ENCODE measurements at regions not wholly inside any gene's neighbourhood (a gene's known extent, or its start where the extent isn't known, plus 50 kb on each side); places are given as distances from the start of the nearest gene placed in this dataset.
A peak's percentile ranks its signal among the peaks of the same experiment; 100 is the strongest.

DNA sequence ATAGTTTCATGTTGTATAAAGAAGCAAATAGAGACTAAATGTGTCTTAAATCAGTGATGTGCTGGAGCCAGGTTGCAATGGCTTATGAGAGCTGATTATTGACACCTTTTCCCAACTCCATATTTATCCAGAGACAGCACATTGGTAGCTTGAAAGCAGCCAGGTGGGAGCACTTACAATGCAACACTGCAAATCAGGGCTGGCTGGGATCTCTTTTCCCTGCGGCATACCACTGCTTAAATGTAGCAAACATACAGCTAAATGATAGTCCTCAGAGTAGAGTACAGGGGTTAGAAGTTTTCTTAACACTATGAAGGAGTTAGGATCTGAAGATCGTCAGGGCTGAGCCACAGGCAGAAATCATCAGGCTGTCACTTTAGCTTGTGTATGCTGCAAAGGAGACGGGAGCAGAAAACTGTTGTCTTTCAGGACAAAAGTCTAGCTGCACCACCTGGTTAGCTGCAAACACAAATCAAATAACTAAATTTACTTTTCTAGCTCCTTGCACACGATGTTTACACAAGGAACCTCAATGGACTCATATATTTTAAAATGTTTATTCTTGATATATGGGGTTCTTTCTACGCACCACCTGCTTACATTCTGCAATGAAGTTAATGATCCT lies 527.3 kb downstream of the TLL1 start:
- Histone ChIP-seq H3F3A (ENCODE audit: low read depth) (no peaks in the 10 kb centered on the region), H3K27ac (no peak overlapping the region), H3K27me3 (no peaks in the 10 kb centered on the region), H3K9ac (no peak overlapping the region), H3K4me3 (no peak overlapping the region), H3K36me3 (no peaks in the 10 kb centered on the region), H4K20me1 (ENCODE audit: low read depth) (no peaks in the 10 kb centered on the region), H2AFZ (replicated peaks) (peak overlapping the region; percentile 87), H3K9me3 (ENCODE audit: low read depth) (no peaks in the 10 kb centered on the region), H3K4me1 (no peaks in the 10 kb centered on the region), H3K79me2 (ENCODE audit: low read depth) (no peaks in the 10 kb centered on the region), H3K4me2 (no peak overlapping the region)
- H3K27me3 Mint-ChIP-seq (ENCODE audit: insufficient read depth, low read depth): peaks cover 2% of the 10 kb centered on the region
- no peak overlapping the region for H3K27ac Mint-ChIP-seq
- no peaks in the 10 kb centered on the region for H3K4me1 Mint-ChIP-seq
- no peak for DNase-seq (ENCODE audit: low spot score)
- TF ChIP-seq CTCF (IDR thresholded peaks at IDR 0.05) (no peak), EZH2phosphoT487 (IDR thresholded peaks at IDR 0.05) (no peak), EZH2 (IDR thresholded peaks at IDR 0.05) (no peak)
- no peak overlapping the region for H3K4me3 Mint-ChIP-seq
- no peaks in the 10 kb centered on the region for H3K36me3 Mint-ChIP-seq
- no peaks in the 10 kb centered on the region for H3K9me3 Mint-ChIP-seq

GRCh38 chr4:166413356-166413755 lies 540.3 kb downstream of the TLL1 start:
- no peaks in the 10 kb centered on the region for H3K36me3 ChIP-seq
- DNase-seq (ENCODE audit: low spot score): no peak
- no peaks in the 10 kb centered on the region for H3K4me1 ChIP-seq
- H3K36me3 Mint-ChIP-seq: no peaks in the 10 kb centered on the region
- peaks cover 2% of the 10 kb centered on the region for H3K27me3 Mint-ChIP-seq (ENCODE audit: insufficient read depth, low read depth)
- H3F3A ChIP-seq (ENCODE audit: low read depth): no peaks in the 10 kb centered on the region
- peaks cover 3% of the 10 kb centered on the region for H3K9me3 Mint-ChIP-seq
- TF ChIP-seq EZH2phosphoT487 (IDR thresholded peaks at IDR 0.05) (no peak), CTCF (IDR thresholded peaks at IDR 0.05) (no peak), EZH2 (IDR thresholded peaks at IDR 0.05) (no peak)
- H3K4me2 ChIP-seq: no peak overlapping the region
- H4K20me1 ChIP-seq (ENCODE audit: low read depth): no peaks in the 10 kb centered on the region
- no peaks in the 10 kb centered on the region for H3K27me3 ChIP-seq
- no peaks in the 10 kb centered on the region for H3K9me3 ChIP-seq (ENCODE audit: low read depth)
- no peak overlapping the region for H3K27ac ChIP-seq
- no peak overlapping the region for H3K4me3 Mint-ChIP-seq
- H3K79me2 ChIP-seq (ENCODE audit: low read depth): no peaks in the 10 kb centered on the region
- H3K9ac ChIP-seq: no peak overlapping the region
- H3K4me1 Mint-ChIP-seq: no peaks in the 10 kb centered on the region
- no peak overlapping the region for H3K4me3 ChIP-seq
- H2AFZ ChIP-seq (replicated peaks): no peak overlapping the region
- H3K27ac Mint-ChIP-seq: no peak overlapping the region

GRCh38 chr4:166414431-166414830 lies 541.4 kb downstream of the TLL1 start:
- H3K27ac ChIP-seq: no peak overlapping the region
- no peaks in the 10 kb centered on the region for H3K79me2 ChIP-seq (ENCODE audit: low read depth)
- H3K9ac ChIP-seq: no peak overlapping the region
- no peak overlapping the region for H3K4me2 ChIP-seq
- DNase-seq (ENCODE audit: low spot score): no peak
- no peak overlapping the region for H3K4me3 ChIP-seq
- no peaks in the 10 kb centered on the region for H3K9me3 ChIP-seq (ENCODE audit: low read depth)
- no peaks in the 10 kb centered on the region for H4K20me1 ChIP-seq (ENCODE audit: low read depth)
- Mint-ChIP-seq H3K36me3 (no peaks in the 10 kb centered on the region), H3K27me3 (ENCODE audit: insufficient read depth, low read depth) (peaks cover 2% of the 10 kb centered on the region), H3K9me3 (peaks cover 3% of the 10 kb centered on the region), H3K4me1 (no peaks in the 10 kb centered on the region), H3K27ac (no peak overlapping the region), H3K4me3 (no peak overlapping the region)
- no peak overlapping the region for H2AFZ ChIP-seq (replicated peaks)
- no peaks in the 10 kb centered on the region for H3K27me3 ChIP-seq
- TF ChIP-seq CTCF (IDR thresholded peaks at IDR 0.05): no peak
- no peak for TF ChIP-seq EZH2 (IDR thresholded peaks at IDR 0.05)
- TF ChIP-seq EZH2phosphoT487 (IDR thresholded peaks at IDR 0.05): no peak
- no peaks in the 10 kb centered on the region for H3K4me1 ChIP-seq
- no peaks in the 10 kb centered on the region for H3K36me3 ChIP-seq
- no peaks in the 10 kb centered on the region for H3F3A ChIP-seq (ENCODE audit: low read depth)
